ENCODE measurements at regions not wholly inside any gene's neighbourhood (a gene's known extent, or its start where the extent isn't known, plus 50 kb on each side); places are given as distances from the start of the nearest gene placed in this dataset.

- Histone ChIP-seq H3K9me3 (no peaks in the 10 kb centered on the region), H3K27me3 (no peaks in the 10 kb centered on the region), H3K4me1 (no peaks in the 10 kb centered on the region), H3K4me3 (no peak overlapping the region), H3K36me3 (peaks cover 0 to 44% (median 0%) of the 10 kb centered on the region in 3 donors), H3K27ac (no peak overlapping the region)
- DNase-seq, result no peak
- TF ChIP-seq CTCF (IDR thresholded peaks at IDR 0.05), result no peak
- TF ChIP-seq POLR2A (IDR thresholded peaks at IDR 0.05), result no peak
Measured at GRCh38 chr20:3297079-3297378, 58.0 kb upstream of the SLC4A11 start.

- TF ChIP-seq POLR2A (IDR thresholded peaks at IDR 0.05) (no peak), CTCF (IDR thresholded peaks at IDR 0.05) (no peak)
- no peak for DNase-seq
- Histone ChIP-seq H3K27me3 (no peaks in the 10 kb centered on the region), H3K27ac (no peak overlapping the region), H3K4me3 (no peak overlapping the region), H3K9me3 (no peaks in the 10 kb centered on the region), H3K4me1 (no peaks in the 10 kb centered on the region), H3K36me3 (peaks cover 0 to 45% (median 0%) of the 10 kb centered on the region in 3 donors)
Measured at GRCh38 chr20:3296261-3297078, 57.5 kb upstream of the SLC4A11 start.

All from Peyer's patch (tissue), 4 donors.